Epithelial cell of proximal tubule (primary cell): ENCODE measurements at regions not wholly inside any gene's neighbourhood (a gene's known extent, or its start where the extent isn't known, plus 50 kb on each side); places are given as distances from the start of the nearest gene placed in this dataset.
"Not testable (repeated sequence)": the region's sequence is repeated elsewhere in the genome, so short reads cannot be mapped to it uniquely, and the experiment has no call there.

Experiments
- DNase-seq: peaks from one replicate; pipeline ENCODE4 v3.0.0-alpha.2; 2011; ENCODE audit warnings: low read depth
- H3K4me3 ChIP-seq: 2 replicates; pipeline ENCODE4 v1.5.1; 2011; ENCODE audit warnings: low read depth, mild to moderate bottlenecking, low read length
- TF ChIP-seq, protein P1 (sequence below): conservative IDR thresholded peaks from 2 replicates; pipeline ENCODE4 v1.5.1; 2012; ENCODE audit warnings: low read depth, mild to moderate bottlenecking, low read length

DNA sequence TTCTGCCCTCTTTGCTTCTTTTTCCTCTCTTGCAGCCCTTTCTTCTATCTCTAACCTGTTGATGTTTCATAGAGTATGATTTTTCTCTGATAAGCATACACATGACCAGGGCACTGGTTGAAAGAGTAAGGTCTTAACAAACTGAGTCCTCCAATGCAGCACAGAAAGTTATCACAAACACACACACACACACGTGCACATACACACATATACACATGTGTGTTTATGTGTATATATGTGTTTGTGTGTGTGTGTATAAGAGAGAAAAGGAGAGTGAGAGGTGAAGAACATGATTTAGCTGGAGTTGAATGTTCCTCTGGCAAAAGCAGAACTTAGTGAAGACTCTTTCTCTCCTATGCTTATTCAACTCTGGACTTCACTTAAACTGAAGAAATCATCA, 130.0 kb downstream of the KLF6 start:
- no peak for DNase-seq
- TF ChIP-seq, protein P1, sequence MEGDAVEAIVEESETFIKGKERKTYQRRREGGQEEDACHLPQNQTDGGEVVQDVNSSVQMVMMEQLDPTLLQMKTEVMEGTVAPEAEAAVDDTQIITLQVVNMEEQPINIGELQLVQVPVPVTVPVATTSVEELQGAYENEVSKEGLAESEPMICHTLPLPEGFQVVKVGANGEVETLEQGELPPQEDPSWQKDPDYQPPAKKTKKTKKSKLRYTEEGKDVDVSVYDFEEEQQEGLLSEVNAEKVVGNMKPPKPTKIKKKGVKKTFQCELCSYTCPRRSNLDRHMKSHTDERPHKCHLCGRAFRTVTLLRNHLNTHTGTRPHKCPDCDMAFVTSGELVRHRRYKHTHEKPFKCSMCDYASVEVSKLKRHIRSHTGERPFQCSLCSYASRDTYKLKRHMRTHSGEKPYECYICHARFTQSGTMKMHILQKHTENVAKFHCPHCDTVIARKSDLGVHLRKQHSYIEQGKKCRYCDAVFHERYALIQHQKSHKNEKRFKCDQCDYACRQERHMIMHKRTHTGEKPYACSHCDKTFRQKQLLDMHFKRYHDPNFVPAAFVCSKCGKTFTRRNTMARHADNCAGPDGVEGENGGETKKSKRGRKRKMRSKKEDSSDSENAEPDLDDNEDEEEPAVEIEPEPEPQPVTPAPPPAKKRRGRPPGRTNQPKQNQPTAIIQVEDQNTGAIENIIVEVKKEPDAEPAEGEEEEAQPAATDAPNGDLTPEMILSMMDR = no peak
- H3K4me3 ChIP-seq = no peak overlapping the region

DNA sequence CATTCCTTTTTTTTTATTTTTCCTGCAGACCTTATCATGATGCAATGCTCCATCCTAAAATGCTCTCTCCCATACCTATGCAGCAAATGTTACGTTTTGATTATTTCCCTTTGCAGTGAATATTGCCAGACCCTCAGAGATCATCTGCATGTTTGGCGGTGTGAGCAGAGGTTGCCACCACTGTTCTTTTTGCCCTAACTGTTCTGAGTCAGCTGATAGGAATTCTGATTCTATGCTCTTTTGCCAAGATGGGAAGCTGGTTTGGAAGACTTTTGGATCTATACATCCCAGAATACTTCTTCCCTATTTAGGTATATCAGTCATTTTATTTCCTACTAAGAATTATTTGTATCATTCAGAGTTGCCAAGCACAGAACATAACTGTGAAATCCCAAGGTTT, 130.5 kb downstream of the KLF6 start:
- TF ChIP-seq, protein P1 = no peak
- DNase-seq = no peak
- no peak overlapping the region for H3K4me3 ChIP-seq

DNA sequence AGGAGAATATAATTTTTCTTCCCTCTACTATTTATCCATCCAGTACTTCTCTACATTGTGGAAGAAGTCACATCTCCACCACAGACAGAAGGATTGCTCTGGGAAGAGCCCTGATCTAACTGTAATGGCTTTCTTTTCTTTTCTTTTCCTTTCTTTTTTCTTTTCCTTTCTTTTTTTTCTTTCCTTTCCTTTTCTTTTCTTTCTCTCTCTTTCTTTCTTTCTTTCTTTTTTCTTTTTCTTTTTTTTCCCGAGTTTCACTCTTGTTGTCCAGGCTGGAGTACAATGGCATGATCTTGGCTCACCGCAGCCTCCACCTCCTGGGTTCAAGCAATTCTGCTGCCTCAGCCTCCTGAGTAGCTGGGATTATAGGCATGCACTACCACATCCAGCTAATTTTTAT, 131.7 kb downstream of the KLF6 start:
- DNase-seq, H3K4me3 ChIP-seq: not testable (repeated sequence)

DNA sequence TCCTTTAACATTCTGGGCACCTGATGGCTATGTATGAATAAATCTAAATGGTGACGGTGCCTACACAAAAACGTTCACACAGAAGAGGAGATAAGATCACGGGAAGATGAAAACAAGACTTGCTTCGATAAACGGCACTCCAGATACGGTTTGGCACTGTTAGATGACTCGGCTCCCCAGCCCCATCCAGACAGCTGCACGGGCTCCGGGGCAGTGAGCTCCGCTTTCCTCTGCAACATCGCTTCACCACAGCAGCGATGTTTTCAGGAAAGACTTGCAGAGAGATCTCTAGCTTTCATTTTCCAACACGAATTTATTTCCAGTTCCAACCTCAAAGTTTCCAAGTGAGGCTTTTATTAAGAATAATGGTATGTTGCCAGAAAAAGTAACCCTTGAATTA, 132.1 kb downstream of the KLF6 start:
- DNase-seq = no peak
- TF ChIP-seq, protein P1 = no peak
- no peak overlapping the region for H3K4me3 ChIP-seq

DNA sequence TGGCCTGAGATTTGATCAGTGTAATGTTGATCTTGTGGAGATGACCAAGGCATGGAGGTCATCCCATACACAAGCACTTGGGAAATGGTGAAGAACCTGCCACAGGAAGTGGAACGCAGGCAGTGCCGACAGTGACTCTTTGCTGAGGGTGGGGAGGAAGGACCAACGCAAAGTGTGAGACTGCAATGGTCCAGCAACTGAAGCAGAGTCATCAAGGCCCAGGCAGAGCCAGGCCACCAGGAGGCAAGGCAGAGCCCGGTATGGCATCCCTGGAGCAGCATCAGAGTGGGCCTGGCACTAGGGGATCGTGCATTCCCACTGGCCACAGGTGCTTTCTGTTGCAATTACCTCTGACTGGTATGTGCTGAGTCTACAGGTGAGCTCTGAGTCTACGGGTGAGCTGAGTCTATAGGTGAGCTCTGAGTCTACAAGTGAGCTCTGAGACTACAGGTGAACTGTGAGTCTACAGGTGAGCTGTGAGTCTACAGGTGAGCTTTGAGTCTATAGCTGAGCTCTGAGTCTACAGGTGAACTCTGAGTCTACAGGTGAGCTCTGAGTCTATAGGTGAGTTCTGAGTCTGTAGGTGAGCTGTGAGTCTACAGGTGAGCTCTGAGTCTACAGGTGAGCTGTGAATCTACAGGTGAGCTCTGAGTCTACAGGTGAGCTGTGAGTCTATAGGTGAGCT, 132.9 kb downstream of the KLF6 start:
- TF ChIP-seq, protein P1 = no peak
- no peak for DNase-seq
- no peak overlapping the region for H3K4me3 ChIP-seq

DNA sequence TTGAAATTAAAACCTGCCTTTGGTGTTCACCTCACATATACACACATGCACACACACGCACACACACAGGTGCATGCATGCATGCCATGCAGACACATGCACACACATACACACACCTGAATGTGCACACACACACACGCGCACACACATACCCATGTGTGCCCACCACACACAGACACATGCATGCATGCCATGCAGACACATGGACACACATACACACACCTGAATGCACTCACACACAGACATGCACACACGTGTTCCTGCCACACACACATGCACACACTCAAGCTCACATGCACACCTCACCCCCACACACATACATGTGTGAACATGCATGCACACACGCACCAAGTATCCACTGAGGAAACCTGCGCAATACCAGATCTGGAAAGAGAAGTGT, 136.4 kb downstream of the KLF6 start:
- H3K4me3 ChIP-seq = no peak overlapping the region
- TF ChIP-seq, protein P1 = no peak
- no peak for DNase-seq

DNA sequence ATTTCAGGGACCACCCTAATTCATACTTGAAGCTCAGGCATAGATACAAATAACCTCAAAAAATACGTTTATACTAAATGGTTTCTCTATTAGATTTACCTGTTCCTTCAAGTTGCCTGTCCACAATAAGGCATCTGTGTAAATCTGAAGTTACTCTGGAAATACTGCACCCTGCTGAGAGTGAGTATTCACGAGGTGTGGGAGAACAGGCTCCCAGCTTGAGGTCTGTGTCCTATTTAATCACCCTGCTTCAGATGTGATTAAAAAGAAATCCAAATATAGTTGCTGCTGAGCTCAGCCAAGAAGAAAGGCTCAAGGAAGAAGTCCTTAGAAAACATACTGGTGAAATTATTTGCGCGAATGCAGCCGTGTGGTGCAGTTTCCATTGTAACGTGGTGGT, 136.8 kb downstream of the KLF6 start:
- DNase-seq = no peak
- TF ChIP-seq, protein P1 = no peak
- H3K4me3 ChIP-seq = no peak overlapping the region
